Adrenal gland (tissue), 9 donors: ENCODE measurements at regions not wholly inside any gene's neighbourhood (a gene's known extent, or its start where the extent isn't known, plus 50 kb on each side); places are given as distances from the start of the nearest gene placed in this dataset.

Source experiments
- DNase-seq, 7 donors: peaks; one replicate each; pipeline ENCODE4 v3.0.0-alpha.2; 2019 to 2020
- H3K27ac ChIP-seq, 5 donors: fragments of 200-600 bp; sonication (generic) in 4 of 5; 1 replicate in 3 of 5; 2 replicates in 2 of 5; pipeline versions ENCODE4 v1.5.1 to v1.8.0; 2016 to 2020; ENCODE audit warnings: mild to moderate bottlenecking in 1 of 5
- H3K27me3 ChIP-seq: fragments of 200-600 bp; 2 replicates; pipeline ENCODE4 v1.8.0; 2021
- H3K36me3 ChIP-seq, 2 donors: fragments of 200-600 bp; replicated peaks in 1 of 2; 1 replicate in 1 of 2; 2 replicates in 1 of 2; pipeline versions ENCODE4 v1.5.1 to v1.8.0; 2018 to 2022
- H3K4me1 ChIP-seq, 2 donors: fragments of 200-600 bp; replicated peaks in 1 of 2; 1 replicate in 1 of 2; 2 replicates in 1 of 2; pipeline versions ENCODE4 v1.5.1 to v1.8.0; 2018 to 2021
- H3K4me3 ChIP-seq, 4 donors: fragments of 200-600 bp; sonication (generic) in 3 of 4; one replicate each; pipeline ENCODE4 v1.5.1; 2016 to 2018
- H3K9me3 ChIP-seq, 3 donors: fragments of 200-600 bp; sonication (generic) in 1 of 3; replicated peaks in 1 of 3; 1 replicate in 2 of 3; 2 replicates in 1 of 3; pipeline versions ENCODE4 v1.5.1 to v1.8.0; 2016 to 2021
- POLR2A ChIP-seq, 2 donors: fragments of 450-650 bp; IDR thresholded peaks; one replicate each; pipeline ENCODE4 v1.6.1; 2017; ENCODE audit warnings: antibody characterized with exemption in 2 of 2, mild to moderate bottlenecking in 2 of 2, moderate library complexity in 1 of 2
- WGBS, 4 donors: extraction: QIAGEN DNeasy Blood & Tissue Kit in 2 of 4; methylation state at CpG; one replicate each; pipeline versions ENCODE4 v1.1.5 to v1.1.7; 2013 to 2017; 5-methylcytosine and 5-hydroxymethylcytosine counted together
- intact Hi-C, 2 donors: fragments of 100-400 bp; cut with DNase I; formaldehyde crosslinking; loops; one replicate each; pipeline versions ENCODE4 v1.14.1 to v1.15.0; 2022 to 2023
- TF ChIP-seq, protein P1 (sequence below), 6 experiments: fragments of 450-650 bp in 4 of 6; fragments of 200-600 bp in 2 of 6; sonication (generic) in 1 of 6; IDR thresholded peaks; 1 replicate in 5 of 6; 2 replicates in 1 of 6; pipeline versions ENCODE4 v1.5.1 to v1.8.0; 2016 to 2021; ENCODE audit warnings: antibody characterized with exemption in 6 of 6, mild to moderate bottlenecking in 2 of 6, moderate library complexity in 1 of 6
- donor health status: healthy with polysubstance abuse.
- donor health status: Bipolar disorder and iron deficiency.
- donor health status: DM: yes; HTN: yes; CAD: no.
- donor health status: DM: no; HTN: no; CAD: no.
- donor health status: DM: no; HTN: no; CAD: no.

DNA sequence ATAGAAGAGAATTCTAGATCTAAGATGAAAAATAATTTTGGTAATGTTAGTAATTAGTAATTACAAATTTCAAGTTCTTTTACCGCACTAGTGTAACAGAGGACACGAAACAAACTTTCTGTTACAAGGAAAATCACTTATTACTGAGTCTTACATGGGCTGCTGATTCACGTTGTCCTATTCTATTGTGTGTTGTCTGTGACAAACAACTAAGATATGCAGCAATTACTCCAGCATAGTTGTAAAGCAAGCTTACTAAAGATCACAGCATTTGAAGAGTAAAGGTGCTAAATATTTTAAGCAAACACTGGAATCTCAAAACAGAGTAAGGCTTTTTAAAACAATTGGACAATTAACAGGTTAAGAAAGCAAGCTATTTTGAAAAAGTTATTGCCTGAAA is 502.3 kb downstream of the KCNT2 start:
- Histone ChIP-seq H3K4me3 (no peak overlapping the region), H3K36me3 (no peaks in the 10 kb centered on the region), H3K9me3 (no peaks in the 10 kb centered on the region), H3K27ac (no peak overlapping the region), H3K4me1 (no peaks in the 10 kb centered on the region), H3K27me3 (no peaks in the 10 kb centered on the region)
- WGBS, 4 donors = 58 to 83% (median 77%) methylated on average over 3 of the region's 3 CpGs
- TF ChIP-seq, protein P1, sequence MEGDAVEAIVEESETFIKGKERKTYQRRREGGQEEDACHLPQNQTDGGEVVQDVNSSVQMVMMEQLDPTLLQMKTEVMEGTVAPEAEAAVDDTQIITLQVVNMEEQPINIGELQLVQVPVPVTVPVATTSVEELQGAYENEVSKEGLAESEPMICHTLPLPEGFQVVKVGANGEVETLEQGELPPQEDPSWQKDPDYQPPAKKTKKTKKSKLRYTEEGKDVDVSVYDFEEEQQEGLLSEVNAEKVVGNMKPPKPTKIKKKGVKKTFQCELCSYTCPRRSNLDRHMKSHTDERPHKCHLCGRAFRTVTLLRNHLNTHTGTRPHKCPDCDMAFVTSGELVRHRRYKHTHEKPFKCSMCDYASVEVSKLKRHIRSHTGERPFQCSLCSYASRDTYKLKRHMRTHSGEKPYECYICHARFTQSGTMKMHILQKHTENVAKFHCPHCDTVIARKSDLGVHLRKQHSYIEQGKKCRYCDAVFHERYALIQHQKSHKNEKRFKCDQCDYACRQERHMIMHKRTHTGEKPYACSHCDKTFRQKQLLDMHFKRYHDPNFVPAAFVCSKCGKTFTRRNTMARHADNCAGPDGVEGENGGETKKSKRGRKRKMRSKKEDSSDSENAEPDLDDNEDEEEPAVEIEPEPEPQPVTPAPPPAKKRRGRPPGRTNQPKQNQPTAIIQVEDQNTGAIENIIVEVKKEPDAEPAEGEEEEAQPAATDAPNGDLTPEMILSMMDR (IDR thresholded peaks at IDR 0.05) = no peak
- no peak for TF ChIP-seq POLR2A (IDR thresholded peaks at IDR 0.05)
- no peak for DNase-seq
- intact Hi-C loops = no loop called here

- H3K27ac ChIP-seq = no peak overlapping the region
- H3K36me3 ChIP-seq = no peaks in the 10 kb centered on the region
- no peaks in the 10 kb centered on the region for H3K4me1 ChIP-seq
- intact Hi-C loops = no loop called here
- H3K4me3 ChIP-seq = no peak overlapping the region
- no peak for TF ChIP-seq POLR2A (IDR thresholded peaks at IDR 0.05)
- TF ChIP-seq, protein P1 (IDR thresholded peaks at IDR 0.05) = no peak
- no peaks in the 10 kb centered on the region for H3K9me3 ChIP-seq
- 56 to 82% (median 61%) methylated on average over 1 of the region's 1 CpG for WGBS, 4 donors
- no peak for DNase-seq
- H3K27me3 ChIP-seq = no peaks in the 10 kb centered on the region
Observed at GRCh38 chr1:196102826-196103225, 505.4 kb downstream of the KCNT2 start.

DNA sequence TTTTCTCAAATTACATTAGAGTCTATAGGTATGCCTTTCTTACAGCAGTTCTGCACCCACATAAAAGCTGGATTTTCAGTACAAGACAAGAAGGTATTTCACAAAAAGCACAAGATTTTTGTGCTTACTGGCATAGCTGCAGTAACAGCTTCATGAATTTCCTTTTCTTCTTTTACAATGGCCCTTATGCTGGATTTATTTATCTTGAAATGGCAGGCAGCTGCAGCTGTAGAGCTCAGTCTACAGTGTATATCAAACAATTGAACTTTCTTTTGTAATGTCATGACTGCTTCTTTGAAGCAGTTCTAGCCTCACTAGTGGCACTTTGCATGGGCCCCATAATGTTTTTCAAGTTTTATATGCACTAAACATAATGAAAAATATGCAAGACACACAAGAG is 510.2 kb downstream of the KCNT2 start:
- Histone ChIP-seq H3K4me1 (no peaks in the 10 kb centered on the region), H3K4me3 (no peak overlapping the region), H3K27ac (no peak overlapping the region), H3K27me3 (no peaks in the 10 kb centered on the region), H3K9me3 (no peaks in the 10 kb centered on the region), H3K36me3 (no peaks in the 10 kb centered on the region)
- TF ChIP-seq, protein P1 (IDR thresholded peaks at IDR 0.05) = no peak
- TF ChIP-seq POLR2A (IDR thresholded peaks at IDR 0.05) = no peak
- intact Hi-C loops = no loop called here
- DNase-seq = no peak

GRCh38 chr1:196094821-196095220 is 513.4 kb downstream of the KCNT2 start:
- intact Hi-C loops = no loop called here
- DNase-seq = no peak
- Histone ChIP-seq H3K36me3 (no peaks in the 10 kb centered on the region), H3K4me3 (no peak overlapping the region), H3K9me3 (no peaks in the 10 kb centered on the region), H3K27me3 (no peaks in the 10 kb centered on the region), H3K27ac (no peak overlapping the region), H3K4me1 (no peaks in the 10 kb centered on the region)
- TF ChIP-seq POLR2A (IDR thresholded peaks at IDR 0.05) = no peak
- TF ChIP-seq, protein P1 (IDR thresholded peaks at IDR 0.05) = no peak
- WGBS, 4 donors = 70 to 80% (median 73%) methylated on average over 1 of the region's 1 CpG
